HL-60 (cell line): ENCODE measurements at regions not wholly inside any gene's neighbourhood (a gene's known extent, or its start where the extent isn't known, plus 50 kb on each side); places are given as distances from the start of the nearest gene placed in this dataset.
"Not testable (repeated sequence)": the region's sequence is repeated elsewhere in the genome, so short reads cannot be mapped to it uniquely, and the experiment has no call there.

Experiments used
- DNase-seq, 2 experiments: peaks; one replicate each; pipeline ENCODE4 v3.0.0-alpha.2; 2010 to 2020; ENCODE audit warnings: low read depth in 1 of 2, low spot score in 1 of 2
- H3K27ac ChIP-seq: fragments of 250-450 bp; sonication (Bioruptor Pico); replicated peaks from 2 replicates; pipeline ENCODE4 v1.5.1; 2020; ENCODE audit warnings: mild to moderate bottlenecking, moderate library complexity
- H3K27me3 ChIP-seq: fragments of 250-450 bp; sonication (Bioruptor Pico); 2 replicates; pipeline ENCODE4 v1.5.1; 2021; ENCODE audit warnings: mild to moderate bottlenecking, moderate library complexity; ENCODE audit not compliant: insufficient read depth, poor library complexity, severe bottlenecking
- H3K4me3 ChIP-seq: replicated peaks from 2 replicates; pipeline ENCODE4 v1.5.1; 2011; ENCODE audit warnings: mild to moderate bottlenecking, control low read depth, low read length; ENCODE audit not compliant: insufficient read depth
- CTCF ChIP-seq: IDR thresholded peaks from one replicate; pipeline ENCODE4 v1.5.1; 2011; ENCODE audit warnings: low read length, control low read depth, inconsistent platforms; ENCODE audit not compliant: insufficient read depth
- GABPA ChIP-seq: IDR thresholded peaks from 2 replicates; pipeline ENCODE4 v1.6.1; 2012; ENCODE audit warnings: low read depth
- POLR2AphosphoS5 ChIP-seq: IDR thresholded peaks from 2 replicates; pipeline ENCODE4 v1.6.1; 2012; ENCODE audit warnings: low read depth
- REST ChIP-seq: IDR thresholded peaks from 2 replicates; pipeline ENCODE4 v1.6.1; 2012; ENCODE audit warnings: low read depth; ENCODE audit not compliant: insufficient replicate concordance
- SPI1 ChIP-seq: IDR thresholded peaks from 2 replicates; pipeline ENCODE4 v1.6.1; 2012; ENCODE audit warnings: low read depth, mild to moderate bottlenecking, borderline replicate concordance

- DNase-seq = no peak
- Histone ChIP-seq H3K27me3 (no peaks in the 10 kb centered on the region), H3K27ac (no peak overlapping the region), H3K4me3 (no peak overlapping the region)
- TF ChIP-seq CTCF = no peak
- no peak for TF ChIP-seq POLR2AphosphoS5
- no peak for TF ChIP-seq GABPA
- TF ChIP-seq REST = no peak
- TF ChIP-seq SPI1 = no peak
These were observed 150.8 kb upstream of the PDE1C start for GRCh38 chr7:32221056-32221455.

- not testable (repeated sequence) for H3K27ac ChIP-seq, H3K4me3 ChIP-seq, H3K27me3 ChIP-seq, DNase-seq
These were observed 149.6 kb upstream of the PDE1C start for GRCh38 chr7:32219831-32220230.

- no peak overlapping the region for H3K27ac ChIP-seq
- no peak overlapping the region for H3K4me3 ChIP-seq
- TF ChIP-seq SPI1 = no peak
- TF ChIP-seq POLR2AphosphoS5 = no peak
- TF ChIP-seq GABPA = no peak
- TF ChIP-seq CTCF = no peak
- no peak for TF ChIP-seq REST
- no peaks in the 10 kb centered on the region for H3K27me3 ChIP-seq
- no peak for DNase-seq
These were observed 149.2 kb upstream of the PDE1C start for GRCh38 chr7:32219416-32219815.

- no peak for DNase-seq
- H3K27me3 ChIP-seq = no peaks in the 10 kb centered on the region
- no peak overlapping the region for H3K27ac ChIP-seq
- TF ChIP-seq GABPA (no peak), CTCF (no peak), POLR2AphosphoS5 (no peak), REST (no peak), SPI1 (no peak)
- H3K4me3 ChIP-seq = no peak overlapping the region
These were observed 148.6 kb upstream of the PDE1C start for GRCh38 chr7:32218741-32219288.
